GM19467 (cell line): ENCODE measurements at regions not wholly inside any gene's neighbourhood (a gene's known extent, or its start where the extent isn't known, plus 50 kb on each side); places are given as distances from the start of the nearest gene placed in this dataset.

Experiments used
- ATAC-seq: cut with Tn5 transposase; IDR thresholded peaks from one replicate; pipeline ENCODE4 v1.9.1; 2021; ENCODE audit warnings: mild to moderate bottlenecking, moderate library complexity; ENCODE audit not compliant: unreplicated experiment

GRCh38 chr4:132506568-132506967 lies 642.5 kb upstream of the PCDH10 start:
- no peak for ATAC-seq

DNA sequence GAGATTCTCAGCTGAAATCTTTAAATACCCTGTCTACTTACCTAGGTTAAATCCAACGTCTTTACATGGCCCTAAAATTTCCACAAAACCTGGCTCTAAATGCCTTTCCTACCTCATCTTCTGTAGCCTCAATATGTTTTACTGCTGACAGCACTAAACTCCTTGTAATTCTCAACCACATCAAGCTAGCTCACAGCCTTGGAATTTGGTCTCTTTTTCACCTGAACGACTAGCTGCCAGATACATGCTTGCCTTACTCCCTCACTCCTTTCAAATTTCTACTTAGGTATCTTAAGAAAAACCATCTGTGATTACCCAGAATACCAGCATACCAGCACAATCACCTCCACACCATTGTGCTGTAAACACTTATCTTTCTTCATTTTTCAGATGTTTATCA lies 635.6 kb upstream of the PCDH10 start:
- no peak for ATAC-seq

- ATAC-seq = no peak
Observed at GRCh38 chr4:132526652-132527051, 622.4 kb upstream of the PCDH10 start.

- ATAC-seq = no peak
Observed at GRCh38 chr4:132527817-132528216, 621.3 kb upstream of the PCDH10 start.

- ATAC-seq = no peak
Observed at GRCh38 chr4:132530861-132531260, 618.2 kb upstream of the PCDH10 start.

GRCh38 chr4:132540268-132540667 lies 608.8 kb upstream of the PCDH10 start:
- no peak for ATAC-seq

- no peak for ATAC-seq
Observed at GRCh38 chr4:132540797-132541196, 608.3 kb upstream of the PCDH10 start.

GRCh38 chr4:132542228-132542627 lies 606.9 kb upstream of the PCDH10 start:
- ATAC-seq = no peak

- no peak for ATAC-seq
Observed at GRCh38 chr4:132548463-132548862, 600.6 kb upstream of the PCDH10 start.

- no peak for ATAC-seq
Observed at GRCh38 chr4:132556316-132556715, 592.8 kb upstream of the PCDH10 start.

DNA sequence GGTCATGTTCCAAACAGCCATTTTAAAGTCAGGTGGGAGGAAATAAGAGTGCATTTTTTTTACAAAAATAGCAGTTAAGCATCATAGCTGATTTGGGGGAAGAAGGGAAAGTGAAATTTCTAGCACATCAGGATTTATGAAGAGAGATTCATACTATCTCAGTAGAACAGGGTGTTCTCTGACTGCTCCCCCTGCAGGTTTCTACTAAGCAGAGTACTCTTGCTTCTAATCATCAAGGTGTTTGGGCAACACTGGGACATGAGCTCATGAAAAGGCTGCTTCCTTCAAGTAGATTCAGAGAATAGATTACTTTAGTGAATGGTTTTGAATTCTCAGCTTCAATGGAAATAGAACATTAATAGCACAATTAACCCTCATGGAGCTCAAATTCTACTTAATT lies 591.4 kb upstream of the PCDH10 start:
- ATAC-seq = no peak

DNA sequence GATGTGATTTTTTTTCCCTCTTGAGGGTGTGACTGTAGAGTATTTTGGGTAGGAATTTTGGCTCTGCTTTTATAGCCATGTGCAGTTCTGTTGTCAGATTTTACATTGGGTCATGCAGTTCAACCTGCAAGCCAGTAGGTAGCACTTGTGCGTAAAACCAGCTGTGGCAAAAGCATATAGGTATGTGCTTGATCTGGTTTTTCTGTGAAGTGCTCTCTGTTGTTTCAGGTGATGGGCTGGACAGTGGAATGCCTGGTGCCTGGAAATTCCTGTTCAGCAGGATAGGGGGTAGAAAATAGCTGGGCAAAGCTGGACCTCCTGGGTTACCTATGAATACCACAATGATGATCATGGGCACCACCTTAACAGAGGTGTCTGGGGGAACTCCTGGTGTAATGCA lies 584.2 kb upstream of the PCDH10 start:
- ATAC-seq = no peak

DNA sequence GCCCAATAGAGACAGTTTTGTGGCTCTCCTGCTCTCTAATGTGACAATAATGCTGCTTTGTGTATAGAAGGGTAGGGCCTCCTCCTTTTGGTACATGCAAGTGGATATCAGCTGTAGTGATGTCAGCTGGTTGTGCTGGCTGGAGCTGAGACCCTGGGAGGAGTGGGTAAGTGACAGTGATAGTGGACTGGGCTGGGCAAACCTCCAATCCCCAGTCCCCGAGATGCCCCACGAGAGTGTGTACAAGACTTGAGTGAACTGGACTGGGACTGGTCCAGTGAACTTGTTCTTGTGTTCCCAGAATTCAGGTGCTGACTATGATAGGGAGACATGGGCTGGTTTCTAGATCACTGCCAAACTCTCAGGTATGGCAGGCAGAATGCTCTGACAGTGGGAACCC lies 583.6 kb upstream of the PCDH10 start:
- no peak for ATAC-seq

GRCh38 chr4:132572210-132572609 lies 576.9 kb upstream of the PCDH10 start:
- no peak for ATAC-seq

DNA sequence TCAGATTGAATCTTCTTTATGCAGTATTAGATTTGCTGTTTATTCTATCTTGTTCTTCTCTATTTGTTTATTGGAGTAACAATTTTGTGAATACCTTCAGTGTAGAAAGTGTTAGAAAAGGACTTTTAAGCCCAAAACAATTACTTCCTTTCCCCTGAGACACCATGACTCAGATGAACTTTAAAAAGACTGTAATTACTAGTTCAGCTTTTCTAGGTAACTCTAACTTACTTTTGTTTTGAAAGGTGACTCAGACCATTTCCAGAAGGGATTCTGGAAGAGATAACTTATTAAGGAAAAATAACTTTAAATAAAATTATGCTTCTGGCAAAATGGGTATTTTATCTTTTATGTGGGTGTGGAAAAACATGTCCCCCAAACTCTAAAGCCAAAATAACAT lies 561.5 kb upstream of the PCDH10 start:
- ATAC-seq = no peak

- ATAC-seq = no peak
Observed at GRCh38 chr4:132592340-132592739, 556.8 kb upstream of the PCDH10 start.

DNA sequence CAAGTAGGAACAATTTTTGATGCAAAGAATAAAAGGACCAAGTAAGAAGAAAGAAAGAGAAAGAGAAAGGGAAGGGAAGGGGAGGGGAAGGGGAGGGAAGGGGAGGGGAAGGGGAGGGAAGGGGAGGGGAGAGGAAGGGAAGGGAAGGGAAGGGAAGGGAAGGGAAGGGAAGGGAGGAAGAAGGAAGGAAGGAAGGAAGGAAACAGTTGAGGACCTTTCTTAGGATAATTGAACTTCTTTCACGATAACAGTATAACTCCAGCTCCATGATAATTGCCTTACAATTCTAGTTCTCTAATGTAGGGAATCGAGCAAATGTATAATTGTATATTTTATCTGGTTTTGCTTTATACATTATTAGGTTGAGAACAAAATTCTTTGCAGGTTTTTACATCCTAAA lies 556.2 kb upstream of the PCDH10 start:
- ATAC-seq = no peak

DNA sequence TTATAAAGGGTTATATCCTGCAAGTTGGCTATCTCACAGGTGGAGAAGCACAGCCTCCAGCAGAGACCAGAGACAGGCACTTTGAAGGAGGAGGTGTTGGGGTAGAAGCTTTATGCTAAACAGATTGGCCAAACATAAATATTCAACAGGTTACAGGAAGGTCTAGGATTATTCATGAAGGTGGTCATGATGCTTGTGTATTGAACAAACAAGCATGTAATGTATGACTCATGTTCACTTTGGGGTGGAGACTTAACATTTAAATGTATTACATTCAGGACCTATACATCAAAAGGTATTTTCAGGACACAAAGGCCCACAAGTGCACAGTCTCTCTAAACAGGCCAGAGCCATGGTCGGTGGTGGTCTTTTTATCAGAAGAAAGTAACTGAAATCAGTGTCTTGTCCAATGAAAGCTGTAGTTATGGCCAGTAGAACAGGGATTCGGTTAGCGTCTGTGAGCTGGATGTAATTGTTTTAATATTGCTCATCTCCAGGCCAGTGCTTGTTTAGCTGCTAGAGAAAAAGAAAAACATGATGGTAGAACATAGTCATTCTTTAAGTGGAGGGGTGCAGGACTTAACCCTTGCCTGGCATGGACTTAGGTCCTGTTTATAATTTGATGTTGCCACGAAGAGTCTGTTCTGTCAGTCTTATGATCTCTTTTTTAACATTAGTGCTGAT lies 555.2 kb upstream of the PCDH10 start:
- no peak for ATAC-seq

DNA sequence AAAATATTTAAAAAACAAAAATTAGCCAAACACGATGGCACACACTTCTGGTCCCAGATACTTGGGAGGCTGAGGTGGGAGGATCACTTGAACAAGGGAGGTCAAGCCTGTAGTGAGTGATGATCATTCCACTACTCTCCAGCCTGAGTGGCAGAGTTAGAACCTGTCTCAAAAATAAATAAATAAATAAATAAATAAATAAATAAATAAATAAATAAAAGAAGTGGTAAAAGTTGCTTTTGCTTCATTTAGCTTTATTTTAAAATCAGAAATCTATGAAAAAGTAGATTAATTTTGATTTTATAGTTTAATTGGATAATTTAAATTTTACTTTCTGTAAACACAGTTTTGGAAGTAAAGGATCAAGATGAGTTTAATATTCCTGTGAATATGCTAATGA lies 552.9 kb upstream of the PCDH10 start:
- ATAC-seq = no peak

DNA sequence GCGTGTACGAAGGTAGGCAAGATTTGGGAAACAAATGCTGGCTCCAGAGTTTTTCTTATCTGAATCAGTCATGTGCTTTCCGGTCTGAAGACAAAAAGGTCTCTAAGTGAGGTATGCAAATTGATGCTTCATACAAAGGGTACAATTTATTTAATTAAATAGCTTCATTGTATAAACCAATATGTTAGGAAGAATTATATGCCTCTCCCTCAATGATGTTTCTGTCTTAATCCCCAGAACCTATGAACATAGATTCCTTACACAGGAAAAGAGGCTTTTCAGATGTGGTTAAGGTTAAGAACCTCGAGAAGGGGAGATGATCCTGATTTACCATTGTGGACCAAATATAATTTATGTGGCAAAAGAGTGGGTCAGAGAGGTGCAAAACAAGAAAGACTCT lies 543.5 kb upstream of the PCDH10 start:
- no peak for ATAC-seq

DNA sequence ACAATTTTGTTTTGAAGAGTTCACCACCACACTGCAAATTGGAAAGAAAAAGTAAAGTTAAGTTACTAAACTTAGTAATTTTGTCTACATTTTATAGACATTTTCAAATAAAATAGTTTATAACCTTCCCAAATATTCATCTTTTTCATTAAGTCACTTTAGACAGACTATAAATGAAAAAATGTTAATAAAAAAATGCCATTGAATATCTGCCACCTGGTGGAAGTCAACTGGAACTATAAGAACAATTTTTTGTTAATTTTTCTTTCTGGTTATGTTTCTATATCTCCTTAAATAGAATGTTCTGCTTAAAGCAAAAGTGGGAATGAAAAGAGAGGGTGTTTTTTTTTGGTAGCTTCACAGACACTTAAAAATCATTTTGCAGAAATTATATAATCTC lies 534.4 kb upstream of the PCDH10 start:
- ATAC-seq = no peak

DNA sequence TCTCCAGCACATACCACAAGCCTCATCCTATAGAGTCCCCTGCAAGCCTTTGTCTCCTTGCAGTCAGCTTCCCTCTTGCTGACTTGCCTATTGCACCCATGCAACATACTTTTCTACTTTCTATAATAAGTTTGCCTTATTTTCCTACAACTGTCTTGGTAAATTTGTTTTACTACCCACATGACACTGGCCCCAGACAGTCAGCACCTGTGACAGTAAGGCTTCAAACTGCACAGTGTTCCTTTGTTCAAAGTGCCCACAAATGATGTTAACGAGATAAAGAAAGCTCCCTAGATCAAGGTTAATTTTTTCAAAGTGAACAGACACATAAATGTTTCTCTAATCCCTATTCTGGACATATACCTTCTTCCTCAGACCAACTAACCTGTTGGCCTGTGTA lies 529.1 kb upstream of the PCDH10 start:
- no peak for ATAC-seq

- ATAC-seq = no peak
Observed at GRCh38 chr4:132642016-132642817, 506.9 kb upstream of the PCDH10 start.
